Suprapubic skin (tissue), 4 donors: ENCODE measurements at regions not wholly inside any gene's neighbourhood (a gene's known extent, or its start where the extent isn't known, plus 50 kb on each side); places are given as distances from the start of the nearest gene placed in this dataset.

Experiments used
- EP300 ChIP-seq: sonication (generic); formaldehyde crosslinking; IDR thresholded peaks from one replicate; pipeline ENCODE4 v1.6.1; 2017; ENCODE audit warnings: antibody characterized with exemption
- POLR2A ChIP-seq, 2 donors: fragments of 450-650 bp; IDR thresholded peaks; one replicate each; pipeline ENCODE4 v1.6.1; 2017; ENCODE audit warnings: antibody characterized with exemption in 2 of 2, mild to moderate bottlenecking in 2 of 2, moderate library complexity in 2 of 2
- POLR2AphosphoS5 ChIP-seq, 3 donors: sonication (generic); formaldehyde crosslinking; IDR thresholded peaks; one replicate each; pipeline ENCODE4 v1.6.1; 2017; ENCODE audit warnings: antibody characterized with exemption in 3 of 3
- TF ChIP-seq, protein P1 (sequence below), 2 donors: fragments of 200-600 bp in 1 of 2; fragments of 450-650 bp in 1 of 2; sonication (generic) in 1 of 2; IDR thresholded peaks; one replicate each; pipeline ENCODE4 v1.5.1; 2016 to 2019; ENCODE audit warnings: antibody characterized with exemption in 2 of 2, mild to moderate bottlenecking in 1 of 2, moderate library complexity in 1 of 2

DNA sequence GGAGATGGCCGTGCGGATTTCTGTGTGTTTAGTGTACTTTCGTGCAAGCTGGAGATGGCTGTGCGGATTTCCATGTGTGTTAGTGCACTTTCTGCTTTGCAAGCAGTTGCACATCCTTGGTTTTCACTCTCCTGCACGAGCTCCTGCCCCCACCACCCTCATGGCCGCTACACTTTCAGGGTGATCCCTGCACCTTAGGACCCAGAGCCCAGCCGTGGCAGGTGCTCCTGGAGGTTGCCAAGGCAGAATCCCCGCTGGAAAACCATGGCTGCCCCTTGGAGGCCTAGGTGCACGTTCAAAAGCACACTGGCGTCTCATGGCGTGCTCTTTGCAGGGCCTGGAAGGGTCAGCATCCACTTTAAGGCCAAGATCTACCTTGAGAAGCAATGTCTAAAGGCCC is 311.0 kb upstream of the TNRC6C start:
- TF ChIP-seq, protein P1, sequence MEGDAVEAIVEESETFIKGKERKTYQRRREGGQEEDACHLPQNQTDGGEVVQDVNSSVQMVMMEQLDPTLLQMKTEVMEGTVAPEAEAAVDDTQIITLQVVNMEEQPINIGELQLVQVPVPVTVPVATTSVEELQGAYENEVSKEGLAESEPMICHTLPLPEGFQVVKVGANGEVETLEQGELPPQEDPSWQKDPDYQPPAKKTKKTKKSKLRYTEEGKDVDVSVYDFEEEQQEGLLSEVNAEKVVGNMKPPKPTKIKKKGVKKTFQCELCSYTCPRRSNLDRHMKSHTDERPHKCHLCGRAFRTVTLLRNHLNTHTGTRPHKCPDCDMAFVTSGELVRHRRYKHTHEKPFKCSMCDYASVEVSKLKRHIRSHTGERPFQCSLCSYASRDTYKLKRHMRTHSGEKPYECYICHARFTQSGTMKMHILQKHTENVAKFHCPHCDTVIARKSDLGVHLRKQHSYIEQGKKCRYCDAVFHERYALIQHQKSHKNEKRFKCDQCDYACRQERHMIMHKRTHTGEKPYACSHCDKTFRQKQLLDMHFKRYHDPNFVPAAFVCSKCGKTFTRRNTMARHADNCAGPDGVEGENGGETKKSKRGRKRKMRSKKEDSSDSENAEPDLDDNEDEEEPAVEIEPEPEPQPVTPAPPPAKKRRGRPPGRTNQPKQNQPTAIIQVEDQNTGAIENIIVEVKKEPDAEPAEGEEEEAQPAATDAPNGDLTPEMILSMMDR (IDR thresholded peaks at IDR 0.05), result no peak
- TF ChIP-seq EP300, result no peak
- no peak for TF ChIP-seq POLR2A (IDR thresholded peaks at IDR 0.05)
- no peak for TF ChIP-seq POLR2AphosphoS5 (IDR thresholded peaks at IDR 0.05)
